Stimulated activated CD8-positive, alpha-beta memory T cell treated with anti-CD3 and anti-CD28 coated beads, Interleukin-7, amount 100 ng/mL, for 1 hour (primary cell): ENCODE measurements at regions not wholly inside any gene's neighbourhood (a gene's known extent, or its start where the extent isn't known, plus 50 kb on each side); places are given as distances from the start of the nearest gene placed in this dataset.

Experiments
- DNase-seq, 2 donors: peaks; one replicate each; pipeline ENCODE4 v3.0.0-alpha.2; 2020; ENCODE audit warnings: low read depth in 2 of 2

DNA sequence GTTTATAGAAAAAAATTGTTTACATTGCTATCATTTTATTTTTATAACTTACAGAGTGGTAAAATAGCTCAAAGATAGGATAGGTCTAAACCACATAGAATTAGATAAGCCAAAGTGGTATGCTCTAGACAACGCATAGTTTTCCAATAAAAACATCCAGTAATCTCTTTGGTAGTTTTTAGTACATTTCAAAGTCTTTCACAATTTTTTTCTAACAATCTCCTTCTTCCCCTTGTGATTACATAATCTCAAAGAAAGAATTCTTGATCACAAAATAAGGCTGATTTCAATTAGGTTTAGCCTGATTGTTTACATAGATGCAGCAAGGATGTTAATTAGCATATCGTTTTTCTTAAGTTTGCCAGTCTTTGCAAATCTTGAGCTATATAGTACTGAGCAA is 460.0 kb downstream of the FUT8 start:
- DNase-seq: no peak

DNA sequence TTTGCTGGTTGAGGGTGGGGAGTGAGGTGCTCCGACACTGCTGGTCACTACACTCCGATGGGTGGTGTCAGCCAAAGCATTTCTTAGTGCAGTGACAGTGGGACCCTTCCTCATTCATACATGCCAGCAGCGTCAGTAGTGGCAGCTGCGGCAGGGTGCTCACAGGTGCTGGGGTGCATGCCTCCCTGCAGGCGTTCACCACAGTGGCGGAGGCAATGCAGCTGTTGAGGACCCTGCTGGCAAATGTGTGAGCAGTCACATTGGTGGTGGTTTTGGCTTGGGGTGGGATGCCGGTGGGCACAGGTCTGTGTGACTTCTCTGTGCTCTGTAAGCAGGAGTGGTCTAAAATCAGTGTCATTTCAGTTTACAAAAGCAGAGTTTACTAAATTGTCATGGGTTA is 464.6 kb downstream of the FUT8 start:
- DNase-seq: no peak

DNA sequence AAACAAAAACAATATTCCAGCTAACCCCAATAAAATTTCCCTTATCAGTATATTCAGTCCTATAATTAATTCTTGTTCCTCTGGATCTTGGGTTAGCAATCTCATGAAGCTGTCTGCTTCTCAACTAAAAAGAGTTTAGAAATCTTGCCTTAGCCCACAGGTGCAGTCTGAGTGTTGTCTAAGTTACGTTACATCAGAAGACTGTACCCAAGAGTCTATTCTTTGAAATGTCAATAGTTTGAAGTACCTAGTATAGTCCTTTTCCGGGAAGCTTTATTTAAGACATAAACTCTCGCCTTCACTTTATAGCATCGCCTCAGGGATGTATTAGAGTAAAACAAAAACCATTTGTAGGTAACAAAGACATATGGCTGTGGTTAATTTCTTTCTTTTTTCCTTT is 465.1 kb downstream of the FUT8 start:
- no peak for DNase-seq

DNA sequence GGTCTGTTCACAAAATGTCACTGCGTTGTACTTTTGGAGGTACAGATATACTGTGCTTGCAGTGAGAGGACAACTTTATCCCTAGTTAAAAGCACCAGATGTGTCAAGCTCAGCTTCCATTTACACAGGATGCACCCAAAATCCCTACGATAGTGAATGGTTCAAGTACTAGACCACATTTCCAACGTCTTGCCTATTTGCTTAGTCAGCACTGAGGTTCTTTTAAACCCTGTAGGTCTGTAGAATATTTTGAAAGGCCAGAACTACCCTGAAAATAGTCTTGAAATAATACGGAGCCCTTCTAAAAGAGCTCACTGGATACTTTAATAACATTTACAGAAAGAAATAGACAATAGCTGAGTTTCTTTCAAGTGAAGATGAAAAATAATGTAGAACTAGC is 466.1 kb downstream of the FUT8 start:
- DNase-seq: no peak

DNA sequence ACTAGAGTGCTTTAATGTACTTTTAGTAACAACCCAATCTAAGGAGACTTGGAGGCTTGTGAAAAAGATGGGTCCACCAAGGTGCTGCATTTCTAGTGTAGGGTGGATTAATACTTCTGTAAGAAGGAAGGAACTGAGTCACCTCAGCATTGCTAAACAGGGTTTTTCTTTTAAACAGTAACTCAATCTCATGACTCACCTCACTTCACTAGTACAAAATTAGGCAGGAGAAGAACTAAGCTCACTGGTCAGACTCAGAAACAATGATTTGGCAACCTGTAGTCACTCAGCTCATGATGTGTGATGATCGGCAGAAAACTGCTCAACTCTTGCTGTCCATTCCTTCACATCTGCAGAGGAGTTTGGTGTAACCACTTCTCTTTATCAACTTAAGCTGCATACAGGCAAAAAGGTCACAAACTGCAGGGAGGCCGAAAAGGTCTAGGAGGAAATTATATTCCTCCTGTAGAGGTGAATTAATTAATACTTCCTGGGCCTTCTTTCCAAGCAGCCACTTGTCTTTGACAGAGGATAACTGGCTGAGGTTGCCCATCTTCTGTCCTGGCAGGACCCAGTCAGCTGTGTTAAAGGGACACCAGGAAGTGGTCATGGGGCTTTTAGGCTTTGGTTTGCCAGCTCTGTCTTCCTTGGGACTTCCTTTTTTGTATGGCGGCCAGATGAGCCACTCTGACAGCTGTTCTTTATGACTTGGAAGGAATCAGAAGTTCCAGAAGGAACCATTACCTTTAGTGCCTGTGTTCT is 466.9 kb downstream of the FUT8 start:
- no peak for DNase-seq

DNA sequence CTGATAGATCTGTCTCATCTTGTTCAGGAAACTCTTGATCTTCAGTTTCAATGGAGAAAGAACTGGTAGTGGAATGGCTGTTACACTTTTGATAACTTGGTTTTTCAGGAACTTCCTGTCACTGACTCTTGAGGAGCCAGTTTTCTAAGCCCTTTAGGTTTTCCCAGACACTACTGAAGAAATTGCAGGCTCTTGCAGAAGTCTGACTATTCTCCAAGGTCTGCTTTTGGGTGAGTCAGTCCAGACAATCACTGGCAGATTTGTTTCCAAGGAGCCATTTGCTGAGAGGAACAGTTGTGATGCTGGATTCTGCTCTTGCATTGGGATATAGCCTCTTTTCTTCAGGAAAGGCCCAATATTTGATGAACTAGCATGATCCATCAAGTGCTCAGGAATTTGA is 468.0 kb downstream of the FUT8 start:
- DNase-seq: no peak

DNA sequence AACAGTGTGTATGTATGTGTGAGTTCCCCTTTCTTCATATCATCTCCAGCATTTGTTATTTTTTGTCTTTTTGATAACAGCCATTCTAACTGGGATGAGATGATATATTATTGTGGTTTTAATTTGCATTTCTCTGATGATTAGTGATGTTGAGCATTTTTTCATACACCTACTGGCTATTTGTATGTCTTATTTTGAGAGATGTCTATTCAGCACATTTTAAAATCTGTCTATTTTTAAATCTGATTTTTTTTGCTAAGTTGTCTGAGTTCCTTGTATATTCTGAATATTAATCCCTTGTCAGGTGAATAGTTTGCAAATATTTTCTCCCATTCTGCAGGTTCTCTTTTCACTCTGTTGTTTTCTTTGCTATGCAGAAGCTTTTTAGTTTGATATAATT is 469.1 kb downstream of the FUT8 start:
- no peak for DNase-seq

DNA sequence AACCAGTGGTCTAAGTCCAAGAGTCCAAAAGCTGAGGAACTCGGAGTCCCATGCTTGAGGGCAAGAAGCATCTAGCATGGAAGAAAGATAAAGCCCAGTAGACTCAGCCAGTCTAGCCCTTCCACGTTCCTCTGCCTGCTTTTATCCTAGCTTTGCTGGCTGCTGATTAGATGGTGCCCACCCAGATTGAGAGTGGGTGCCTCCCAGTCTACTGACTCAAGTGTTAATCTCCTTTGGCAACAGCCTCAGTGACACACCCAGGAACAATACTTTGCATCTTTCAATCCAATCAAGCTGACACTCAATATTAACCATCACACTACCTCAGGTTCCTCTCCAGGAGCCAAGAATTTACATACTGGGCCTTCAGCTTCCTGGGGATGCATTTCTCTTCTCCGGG is 476.1 kb downstream of the FUT8 start:
- no peak for DNase-seq

DNA sequence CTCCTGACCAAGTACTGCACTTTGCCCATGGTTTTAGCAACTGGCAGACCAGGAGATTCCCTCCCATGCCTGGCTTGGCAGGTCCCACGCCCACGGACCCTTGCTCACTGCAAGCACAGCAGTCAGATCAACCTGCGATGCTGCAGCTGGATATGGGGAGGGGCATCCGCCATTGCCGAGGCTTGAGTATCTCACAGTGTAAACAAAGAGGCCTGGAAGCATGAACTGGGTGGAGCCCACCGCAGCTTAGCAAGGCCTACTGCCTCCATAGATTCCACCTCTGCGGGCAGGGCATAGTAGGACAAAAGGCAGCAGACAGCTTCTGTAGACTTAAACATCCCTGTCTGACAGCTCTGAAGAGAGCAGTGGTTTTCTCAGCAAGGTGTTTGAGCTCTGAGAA is 479.8 kb downstream of the FUT8 start:
- DNase-seq: no peak

DNA sequence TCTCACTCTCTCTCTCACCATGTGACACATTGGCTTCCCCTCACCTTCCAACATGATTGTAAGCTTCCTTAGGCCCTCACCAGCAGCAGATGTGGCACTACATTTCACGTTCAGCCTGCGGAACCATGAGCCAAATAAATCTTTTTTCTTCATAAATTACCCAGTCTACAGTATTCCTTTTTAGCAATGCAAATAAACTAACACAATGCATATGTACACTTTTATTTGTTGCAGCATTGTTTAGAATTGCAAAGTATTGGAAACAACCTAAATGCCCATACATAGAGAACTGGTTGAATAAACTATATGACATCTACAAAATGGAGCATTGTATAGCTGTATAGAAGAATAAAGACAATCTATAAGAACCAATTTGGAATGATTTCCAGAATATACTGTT is 487.6 kb downstream of the FUT8 start:
- no peak for DNase-seq

DNA sequence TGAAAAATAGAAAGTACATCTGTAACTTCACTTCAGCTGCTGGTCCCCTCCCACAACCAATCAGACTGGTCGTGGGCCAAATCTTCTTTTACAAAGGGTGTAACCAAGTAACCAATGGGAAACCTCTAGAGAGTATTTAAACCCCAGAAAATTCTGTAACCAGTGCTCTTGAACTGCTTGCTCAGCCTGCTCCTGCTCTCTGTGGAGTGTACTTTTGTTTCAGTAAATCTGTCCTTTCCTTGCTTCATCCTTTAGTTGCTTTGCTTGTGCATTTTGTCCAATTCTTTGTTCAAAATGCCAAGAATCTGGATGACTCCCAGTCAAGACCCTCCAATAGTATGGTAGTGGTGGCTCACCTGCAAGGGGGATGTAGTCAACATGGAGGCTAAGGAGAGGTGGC is 489.1 kb downstream of the FUT8 start:
- no peak for DNase-seq

DNA sequence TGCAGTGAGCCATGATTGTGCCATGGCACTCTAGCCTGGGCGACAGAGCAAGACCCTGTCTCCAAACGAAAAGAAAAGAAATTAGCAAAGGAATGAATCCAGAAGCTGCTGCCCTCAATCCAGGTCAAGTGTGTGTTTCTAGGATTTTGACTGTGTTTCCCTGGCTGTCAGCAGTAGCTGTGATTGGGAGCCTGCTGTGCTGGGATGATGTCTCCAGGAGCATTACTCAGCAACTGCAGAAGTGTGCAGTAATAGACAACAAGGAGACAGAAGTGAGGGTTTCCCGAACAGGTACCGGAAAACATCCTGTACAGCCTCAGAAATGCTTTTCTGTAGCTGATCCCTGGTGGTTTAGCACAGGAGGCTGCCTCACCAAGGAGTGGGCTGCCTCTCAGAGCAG is 492.5 kb downstream of the FUT8 start:
- DNase-seq: no peak

DNA sequence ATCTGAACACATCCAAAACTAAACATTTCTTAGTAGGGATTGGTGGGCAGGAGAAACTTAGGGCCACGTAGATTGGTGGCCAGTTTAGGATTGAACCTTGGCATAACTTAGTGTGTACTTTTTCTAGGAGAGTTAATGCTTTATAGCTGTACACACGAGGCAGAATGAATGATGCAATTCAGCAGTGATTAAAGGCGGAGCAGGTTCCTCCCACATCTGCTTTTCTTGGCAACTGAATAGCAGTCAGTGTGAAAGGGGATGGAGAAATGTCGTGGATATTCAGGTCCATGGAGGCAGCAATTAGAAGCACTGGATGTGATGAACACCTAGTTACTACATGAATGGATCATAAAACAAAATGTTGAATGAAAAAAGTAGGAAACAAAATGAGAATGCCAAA is 493.8 kb downstream of the FUT8 start:
- DNase-seq: no peak

DNA sequence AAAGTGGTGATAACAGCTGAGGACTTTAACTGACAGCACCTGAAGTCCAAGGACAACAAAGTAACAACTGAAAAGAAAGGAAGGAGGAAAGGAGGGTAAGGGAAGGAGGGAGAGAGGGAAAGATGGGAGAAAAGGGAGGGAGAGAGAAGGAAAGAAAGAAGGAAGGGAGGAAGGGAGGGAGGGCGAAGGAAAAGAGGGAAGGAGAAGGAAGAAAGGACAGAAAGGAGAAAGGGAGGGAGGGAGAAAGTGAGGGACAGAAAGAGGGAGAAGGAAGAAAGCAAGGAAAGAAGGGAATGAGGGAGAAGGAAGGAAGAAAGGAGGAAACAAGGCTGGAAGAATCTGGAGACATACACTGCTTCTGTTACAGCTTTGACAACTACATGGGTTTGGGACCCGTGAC is 494.4 kb downstream of the FUT8 start:
- DNase-seq: no peak

DNA sequence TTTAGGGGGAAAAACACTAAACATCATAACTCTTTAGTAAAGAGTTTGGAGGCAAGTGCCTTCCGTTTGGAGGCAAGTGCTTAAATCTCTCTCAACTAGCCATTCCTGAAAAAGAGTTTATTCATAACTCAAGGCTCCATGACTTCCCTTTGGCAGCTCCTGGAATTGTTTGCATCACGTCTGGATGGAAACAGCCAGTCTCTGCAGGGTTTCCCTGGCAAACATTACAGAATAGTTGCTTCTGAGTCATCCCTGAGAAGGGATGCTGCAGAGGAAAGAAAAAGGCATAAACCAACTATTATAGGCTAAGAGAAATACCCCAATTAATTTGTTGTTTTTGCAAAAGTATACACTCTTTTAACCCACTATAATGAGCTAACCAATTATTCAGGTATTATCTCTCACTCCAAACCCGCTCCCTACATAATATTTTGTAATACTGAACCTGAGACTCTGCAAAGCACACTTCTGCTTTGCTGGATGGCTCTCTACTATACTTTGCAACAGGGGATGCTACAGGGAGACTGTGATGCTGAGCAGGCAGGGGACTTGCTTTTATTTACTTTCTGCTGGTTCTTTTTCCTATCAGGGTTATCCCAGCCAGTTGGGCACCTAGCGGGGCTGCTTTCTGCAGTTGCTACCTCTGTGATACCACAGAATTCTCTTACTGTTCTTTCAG is 497.7 kb downstream of the FUT8 start:
- DNase-seq: no peak

DNA sequence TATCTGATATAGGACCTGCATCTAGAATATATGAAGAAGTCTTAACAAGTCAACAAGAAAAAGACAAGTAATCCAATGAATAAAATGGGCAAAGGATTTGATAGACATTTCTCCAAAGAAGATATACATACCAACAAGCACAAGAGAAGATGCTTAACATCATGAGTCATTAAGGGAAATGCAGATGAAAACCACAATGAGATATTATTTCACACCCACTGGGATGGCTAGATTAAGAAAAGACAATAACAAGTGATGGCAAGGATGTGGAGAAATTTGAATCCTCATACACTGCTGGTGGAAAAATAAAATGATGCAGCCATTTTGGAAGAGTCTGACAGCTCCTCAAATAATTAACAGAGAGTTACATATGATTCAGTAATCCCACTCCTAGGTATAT is 502.6 kb downstream of the FUT8 start:
- no peak for DNase-seq

DNA sequence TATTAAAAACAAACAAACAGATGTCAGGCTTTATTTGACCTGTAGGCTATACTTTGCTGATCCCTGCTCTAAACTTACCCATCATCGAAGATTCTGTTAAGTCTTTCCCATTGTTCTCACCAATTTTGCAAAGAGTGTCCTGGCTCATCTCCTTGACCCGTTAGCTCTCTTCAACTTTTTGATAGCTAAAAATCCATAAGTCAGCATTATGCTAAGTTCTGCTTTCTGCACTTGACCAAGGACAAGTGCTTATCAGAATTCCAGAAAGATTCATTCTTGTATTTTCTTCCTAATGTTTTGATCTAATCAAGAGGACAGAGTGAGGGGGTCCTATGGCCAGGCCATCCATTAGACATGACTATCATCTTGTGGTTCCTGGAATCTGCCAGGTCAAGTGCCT is 503.5 kb downstream of the FUT8 start:
- DNase-seq: no peak

DNA sequence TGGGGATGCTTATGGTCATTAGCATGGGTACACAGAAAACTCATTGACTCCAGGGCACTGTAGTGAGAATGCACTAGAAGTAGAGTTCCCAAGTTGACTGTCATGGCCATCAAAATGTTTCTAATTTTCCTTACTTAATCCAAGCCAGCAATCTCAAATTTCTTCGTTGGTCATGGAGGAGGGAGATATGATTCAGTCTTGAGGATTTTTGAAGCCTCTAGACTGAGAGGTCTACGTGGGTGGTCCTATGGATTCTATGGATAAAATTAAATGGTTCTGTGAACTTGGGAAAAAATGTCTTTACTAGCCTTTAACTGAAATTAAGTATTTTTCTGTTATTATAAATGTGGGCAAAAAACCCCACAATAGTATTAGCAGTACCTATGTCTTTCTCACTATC is 508.5 kb downstream of the FUT8 start:
- no peak for DNase-seq

DNA sequence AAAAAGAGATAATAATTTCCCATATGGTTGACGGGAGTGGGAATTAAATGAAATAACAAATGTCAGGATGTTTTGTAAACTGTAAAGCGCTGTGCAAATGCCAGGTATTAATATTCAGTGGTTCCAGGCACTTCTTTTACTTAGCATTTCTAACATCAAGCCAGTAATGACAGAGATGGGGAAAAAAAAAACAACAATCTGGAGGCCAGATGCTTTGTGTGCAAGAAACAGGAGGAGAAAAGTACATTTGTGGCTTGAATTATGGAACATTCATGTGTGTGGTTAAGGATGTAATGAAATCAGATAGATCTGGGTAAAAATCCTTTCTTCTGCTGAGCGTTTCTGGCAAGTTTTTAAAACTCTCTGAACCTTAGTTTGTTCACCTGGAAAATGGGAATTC is 509.6 kb downstream of the FUT8 start:
- DNase-seq: no peak

DNA sequence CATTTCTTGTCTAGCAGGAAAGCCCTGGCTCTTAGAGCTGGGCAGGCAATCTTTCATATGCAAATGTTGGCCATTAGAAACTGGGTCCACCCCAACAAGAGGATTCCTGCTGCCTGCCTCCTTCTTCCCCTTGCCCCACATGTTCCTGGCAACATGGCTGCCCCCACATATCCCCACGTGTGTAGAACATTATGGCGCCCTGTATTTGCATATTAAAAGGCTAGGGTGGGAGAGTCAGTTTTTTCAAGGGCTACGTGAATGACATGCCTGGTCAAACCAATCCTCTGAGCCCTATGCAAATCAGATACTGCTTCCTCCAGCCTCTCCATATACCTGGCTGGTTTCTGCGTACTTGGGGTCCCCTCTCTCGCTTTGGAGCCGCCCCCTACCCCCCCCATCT is 514.0 kb downstream of the FUT8 start:
- DNase-seq: no peak

DNA sequence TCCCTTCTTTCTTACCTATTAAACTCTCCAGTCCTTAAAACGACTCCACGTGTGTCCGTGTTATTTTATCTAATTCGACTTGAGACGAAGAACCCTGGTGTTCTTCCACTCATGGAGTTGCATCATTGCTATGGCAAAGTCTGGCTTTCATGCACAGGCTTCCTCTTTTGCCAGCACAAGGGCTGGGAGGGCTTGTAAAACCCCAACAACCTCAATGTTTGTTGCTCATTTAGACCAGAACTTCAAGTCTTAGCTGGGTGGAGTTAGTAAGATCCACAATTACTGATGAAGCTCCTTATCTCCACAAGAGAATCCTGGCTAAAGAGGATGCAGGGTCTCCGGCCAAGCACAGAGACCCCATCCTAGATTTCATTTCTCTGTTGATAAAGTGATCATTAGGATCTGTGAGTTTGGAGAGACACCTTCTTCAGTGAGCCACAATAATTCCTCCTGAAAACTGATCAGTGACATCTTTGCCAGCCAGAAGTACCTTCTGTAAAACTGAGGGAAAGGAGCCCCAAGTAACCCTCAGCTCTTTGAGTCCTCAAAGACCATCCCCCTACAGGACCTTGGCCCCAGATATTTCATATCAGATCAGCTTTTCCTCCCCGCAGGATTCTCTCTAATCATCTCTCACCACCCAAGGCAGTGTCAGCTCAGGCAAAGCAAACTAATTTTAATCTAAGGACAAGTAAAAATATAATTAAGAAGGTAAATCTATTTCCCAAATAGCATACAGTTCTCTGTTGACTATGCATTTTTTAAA is 514.6 kb downstream of the FUT8 start:
- DNase-seq: no peak

DNA sequence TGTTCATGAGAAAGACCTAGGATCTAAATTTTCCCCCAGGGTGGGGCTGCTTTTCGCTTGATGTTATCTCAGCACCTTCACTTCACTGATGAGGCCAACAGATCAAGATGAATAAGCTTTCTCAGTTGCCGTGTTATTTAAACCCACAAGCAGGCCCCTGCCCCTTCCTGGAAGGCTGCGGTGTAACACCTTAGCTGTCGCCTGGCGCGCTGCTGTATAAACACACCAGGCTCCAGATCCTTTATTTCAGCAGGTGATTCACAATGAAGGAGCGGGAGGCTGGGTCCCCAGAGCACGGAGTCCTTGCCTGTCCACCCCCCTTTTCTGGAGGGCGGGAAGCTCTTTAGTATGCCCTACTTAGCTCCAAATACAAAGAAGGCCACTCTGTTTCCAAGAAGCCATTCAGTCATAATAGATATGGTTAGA is 515.4 kb downstream of the FUT8 start:
- DNase-seq: peak; percentile 36 to 50

DNA sequence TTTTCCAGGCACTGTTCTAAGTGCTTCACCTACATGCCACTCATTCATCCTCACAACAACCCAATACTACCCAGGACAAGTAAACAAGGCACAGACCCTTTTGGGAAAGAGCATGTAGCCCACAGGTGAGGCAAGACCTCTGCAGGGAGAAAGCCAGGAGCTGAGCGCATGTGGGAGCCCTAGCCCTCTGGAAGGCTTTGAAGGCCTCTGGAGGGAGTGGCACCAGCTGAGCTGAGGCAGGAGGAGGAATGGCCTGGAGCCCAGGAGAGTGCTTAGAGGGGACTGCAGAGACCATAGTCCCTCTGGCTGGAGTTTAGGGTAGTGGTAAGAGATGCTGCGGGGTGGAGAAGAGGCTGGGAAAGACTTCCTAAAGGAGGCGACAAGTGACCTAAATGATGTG is 516.5 kb downstream of the FUT8 start:
- no peak for DNase-seq
